ENCODE measurements at regions not wholly inside any gene's neighbourhood (a gene's known extent, or its start where the extent isn't known, plus 50 kb on each side); places are given as distances from the start of the nearest gene placed in this dataset.

- TF ChIP-seq POLR2A (IDR thresholded peaks at IDR 0.05) (no peak), CTCF (IDR thresholded peaks at IDR 0.05) (no peak)
Observed at GRCh38 chr2:16322308-16323125, 343.1 kb downstream of the CYRIA start.
